CD14-positive monocyte (primary cell): ENCODE measurements at regions not wholly inside any gene's neighbourhood (a gene's known extent, or its start where the extent isn't known, plus 50 kb on each side); places are given as distances from the start of the nearest gene placed in this dataset.

Source experiments
- DNase-seq, 3 donors: peaks; one replicate each; pipeline ENCODE4 v3.0.0-alpha.2; 2011 to 2022
- H2AFZ ChIP-seq: 2 replicates; pipeline ENCODE4 v1.6.0; 2012; ENCODE audit warnings: mild to moderate bottlenecking, low read depth, low read length, inconsistent platforms; ENCODE audit not compliant: insufficient read depth, poor library complexity, severe bottlenecking
- H3K27ac ChIP-seq, 2 donors: 1 replicate in 1 of 2; 2 replicates in 1 of 2; pipeline ENCODE4 v1.5.1; 2012 to 2013; ENCODE audit warnings: low read length in 2 of 2, control low read depth in 1 of 2, inconsistent platforms in 1 of 2, low read depth in 1 of 2, mild to moderate bottlenecking in 1 of 2
- H3K27me3 ChIP-seq, 2 donors: one replicate each; pipeline versions ENCODE4 v1.6.0 to v1.6.1; 2011 to 2013; ENCODE audit warnings: low read length in 2 of 2; ENCODE audit not compliant: control insufficient read depth in 2 of 2, insufficient read depth in 2 of 2
- H3K36me3 ChIP-seq, 2 donors: replicated peaks in 1 of 2; 1 replicate in 1 of 2; 2 replicates in 1 of 2; pipeline versions ENCODE4 v1.5.1 to v1.6.1; 2012 to 2013; ENCODE audit warnings: low read length in 2 of 2, control low read depth in 1 of 2, inconsistent platforms in 1 of 2, mild to moderate bottlenecking in 1 of 2; ENCODE audit not compliant: insufficient read depth in 2 of 2, control insufficient read depth in 1 of 2
- H3K4me1 ChIP-seq, 2 donors: 1 replicate in 1 of 2; 2 replicates in 1 of 2; pipeline versions ENCODE4 v1.5.1 to v1.6.1; 2012 to 2013; ENCODE audit warnings: low read length in 2 of 2, control low read depth in 1 of 2, inconsistent platforms in 1 of 2, mild to moderate bottlenecking in 1 of 2, moderate library complexity in 1 of 2; ENCODE audit not compliant: insufficient read depth in 2 of 2, control insufficient read depth in 1 of 2
- H3K4me2 ChIP-seq: replicated peaks from 2 replicates; pipeline ENCODE3; 2012; ENCODE audit warnings: low read length, moderate library complexity, mild to moderate bottlenecking; ENCODE audit not compliant: poor library complexity, severe bottlenecking; ENCODE audit errors: extremely low read depth
- H3K4me3 ChIP-seq, 3 experiments: fragments of 200-600 bp in 1 of 3; sonication (generic) in 1 of 3; replicated peaks in 1 of 3; 1 replicate in 2 of 3; 2 replicates in 1 of 3; pipeline ENCODE4 v1.5.1; 2011 to 2013; ENCODE audit warnings: low read length in 3 of 3, mild to moderate bottlenecking in 3 of 3, control low read depth in 2 of 3, low read depth in 2 of 3, inconsistent platforms in 1 of 3, moderate library complexity in 1 of 3
- H3K79me2 ChIP-seq: 2 replicates; pipeline ENCODE4 v1.6.0; 2012; ENCODE audit warnings: mild to moderate bottlenecking, control low read depth, inconsistent platforms, low read length, moderate library complexity; ENCODE audit not compliant: insufficient read depth
- H3K9ac ChIP-seq: 2 replicates; pipeline ENCODE4 v1.6.0; 2017; ENCODE audit warnings: low read length, mild to moderate bottlenecking; ENCODE audit not compliant: insufficient read depth, poor library complexity, severe bottlenecking
- H3K9me3 ChIP-seq, 2 donors: replicated peaks in 1 of 2; 1 replicate in 1 of 2; 2 replicates in 1 of 2; pipeline versions ENCODE4 v1.5.1 to v1.6.1; 2012 to 2013; ENCODE audit warnings: low read length in 2 of 2, control low read depth in 1 of 2; ENCODE audit not compliant: control insufficient read depth in 1 of 2, insufficient read depth in 1 of 2
- H4K20me1 ChIP-seq: 2 replicates; pipeline ENCODE4 v1.6.0; 2012; ENCODE audit warnings: mild to moderate bottlenecking, low read length, control low read depth, moderate library complexity; ENCODE audit not compliant: insufficient read depth
- H3K27ac Mint-ChIP-seq, 7 donors: one replicate each; pipeline ENCODE4 v1.8.0; 2020; ENCODE audit warnings: mild to moderate bottlenecking in 7 of 7, mixed read lengths in 7 of 7, moderate library complexity in 6 of 7, inconsistent platforms in 2 of 7
- H3K27me3 Mint-ChIP-seq, 3 donors: one replicate each; pipeline ENCODE4 v1.8.0; 2021 to 2022; ENCODE audit warnings: low read depth in 3 of 3, mild to moderate bottlenecking in 3 of 3, mixed read lengths in 3 of 3, moderate library complexity in 3 of 3, inconsistent platforms in 1 of 3
- H3K36me3 Mint-ChIP-seq, 2 donors: one replicate each; pipeline ENCODE4 v1.8.0; 2020; ENCODE audit warnings: mixed read lengths in 2 of 2, inconsistent platforms in 1 of 2, mild to moderate bottlenecking in 1 of 2
- H3K4me1 Mint-ChIP-seq: one replicate; pipeline ENCODE4 v1.8.0; 2020; ENCODE audit warnings: mild to moderate bottlenecking, mixed read lengths
- H3K4me3 Mint-ChIP-seq, 2 donors: one replicate each; pipeline ENCODE4 v1.8.0; 2020; ENCODE audit warnings: mild to moderate bottlenecking in 2 of 2, mixed read lengths in 2 of 2, moderate library complexity in 1 of 2
- H3K9me3 Mint-ChIP-seq, 7 donors: one replicate each; pipeline ENCODE4 v1.8.0; 2020 to 2022; ENCODE audit warnings: mixed read lengths in 7 of 7, mild to moderate bottlenecking in 6 of 7, moderate library complexity in 6 of 7, inconsistent platforms in 2 of 7
- WGBS: methylation state at CpG from one replicate; pipeline ENCODE4 v1.1.5; 2013; ENCODE audit warnings: missing lambda C conversion rate; ENCODE audit not compliant: insufficient coverage; 5-methylcytosine and 5-hydroxymethylcytosine counted together
- intact Hi-C, 2 donors: fragments of 100-400 bp; cut with micrococcal nuclease; formaldehyde crosslinking; loops; one replicate each; pipeline versions ENCODE4 v1.15.0 to v1.15.1; 2023
- TF ChIP-seq, protein P1 (sequence below): fragments of 200-600 bp; IDR thresholded peaks from one replicate; pipeline ENCODE4 v1.8.0; 2022; ENCODE audit warnings: antibody characterized with exemption, mild to moderate bottlenecking

DNA sequence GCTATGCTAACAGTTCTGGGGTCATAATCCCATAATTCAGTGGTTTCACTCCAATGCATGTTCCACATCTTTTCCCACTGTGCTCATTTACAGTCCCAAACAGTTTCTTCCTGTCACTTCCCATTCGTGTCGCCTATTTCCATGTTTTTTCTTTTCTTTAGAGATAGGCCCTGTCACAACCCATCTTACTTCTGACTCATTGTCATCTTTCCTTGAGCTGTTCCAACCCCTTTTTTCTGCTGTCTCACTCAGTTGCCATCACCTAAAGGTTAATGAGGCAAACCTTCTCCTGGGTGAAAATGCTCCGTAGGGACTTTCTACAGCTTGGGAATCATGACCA is 814.5 kb downstream of the VGLL3 start:
- Histone ChIP-seq H3K27me3 (no peaks in the 10 kb centered on the region), H3K9ac (no peak overlapping the region), H3K79me2 (no peaks in the 10 kb centered on the region), H3K27ac (no peak overlapping the region), H4K20me1 (no peaks in the 10 kb centered on the region), H3K9me3 (no peaks in the 10 kb centered on the region), H3K4me3 (no peak overlapping the region), H2AFZ (no peak overlapping the region), H3K4me1 (no peaks in the 10 kb centered on the region), H3K4me2 (no peak overlapping the region), H3K36me3 (no peaks in the 10 kb centered on the region)
- 79% methylated on average over 2 of the region's 3 CpGs for WGBS
- no peak for DNase-seq
- Mint-ChIP-seq H3K36me3 (no peaks in the 10 kb centered on the region), H3K27me3 (no peaks in the 10 kb centered on the region), H3K9me3 (no peaks in the 10 kb centered on the region), H3K27ac (no peak overlapping the region), H3K4me1 (no peaks in the 10 kb centered on the region), H3K4me3 (no peak overlapping the region)
- intact Hi-C loops, result no loop called here
- TF ChIP-seq, protein P1, sequence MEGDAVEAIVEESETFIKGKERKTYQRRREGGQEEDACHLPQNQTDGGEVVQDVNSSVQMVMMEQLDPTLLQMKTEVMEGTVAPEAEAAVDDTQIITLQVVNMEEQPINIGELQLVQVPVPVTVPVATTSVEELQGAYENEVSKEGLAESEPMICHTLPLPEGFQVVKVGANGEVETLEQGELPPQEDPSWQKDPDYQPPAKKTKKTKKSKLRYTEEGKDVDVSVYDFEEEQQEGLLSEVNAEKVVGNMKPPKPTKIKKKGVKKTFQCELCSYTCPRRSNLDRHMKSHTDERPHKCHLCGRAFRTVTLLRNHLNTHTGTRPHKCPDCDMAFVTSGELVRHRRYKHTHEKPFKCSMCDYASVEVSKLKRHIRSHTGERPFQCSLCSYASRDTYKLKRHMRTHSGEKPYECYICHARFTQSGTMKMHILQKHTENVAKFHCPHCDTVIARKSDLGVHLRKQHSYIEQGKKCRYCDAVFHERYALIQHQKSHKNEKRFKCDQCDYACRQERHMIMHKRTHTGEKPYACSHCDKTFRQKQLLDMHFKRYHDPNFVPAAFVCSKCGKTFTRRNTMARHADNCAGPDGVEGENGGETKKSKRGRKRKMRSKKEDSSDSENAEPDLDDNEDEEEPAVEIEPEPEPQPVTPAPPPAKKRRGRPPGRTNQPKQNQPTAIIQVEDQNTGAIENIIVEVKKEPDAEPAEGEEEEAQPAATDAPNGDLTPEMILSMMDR, result no peak

DNA sequence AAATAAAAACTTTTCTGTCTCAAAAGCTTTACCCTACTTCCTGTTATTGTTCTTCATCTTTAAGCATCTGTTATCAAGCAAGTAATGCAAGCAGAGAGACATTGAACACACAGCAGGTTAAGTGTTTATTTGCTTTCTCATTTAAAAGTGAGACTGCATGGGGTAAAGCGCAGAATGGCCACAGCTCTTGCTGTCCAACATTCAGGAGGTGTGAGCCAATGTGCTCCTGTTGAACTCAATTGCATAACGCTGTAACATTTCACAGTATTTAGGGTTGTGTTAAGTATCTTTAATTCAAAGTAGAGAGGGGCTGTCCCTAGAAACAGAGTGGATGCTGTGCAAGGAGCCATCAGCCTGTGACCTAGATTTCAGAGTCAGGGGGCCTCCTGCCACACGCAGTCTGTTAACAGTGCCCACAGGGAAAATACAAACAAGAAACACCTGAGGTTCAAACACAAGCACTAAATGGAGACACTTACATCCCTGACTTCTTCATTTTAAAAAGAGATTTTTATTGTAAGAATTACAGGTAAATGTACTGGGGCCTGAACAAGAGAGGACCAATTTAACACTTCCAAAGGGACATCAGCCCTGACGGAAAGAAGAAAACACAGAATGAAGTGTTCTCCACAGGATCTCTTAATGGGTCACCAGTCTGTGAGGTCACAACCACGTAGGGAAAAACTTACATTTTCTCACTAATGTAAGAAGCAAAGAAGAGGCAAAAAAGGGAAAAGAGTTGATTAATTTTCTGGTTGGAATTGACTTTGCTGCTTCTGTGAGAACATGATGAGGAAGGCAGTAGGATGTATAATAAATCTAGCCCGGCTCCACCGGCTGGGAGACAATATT is 815.1 kb downstream of the VGLL3 start:
- no peaks in the 10 kb centered on the region for H3K4me1 Mint-ChIP-seq
- intact Hi-C loops, result no loop called here
- no peaks in the 10 kb centered on the region for H3K27me3 ChIP-seq
- no peak for DNase-seq
- no peak overlapping the region for H3K9ac ChIP-seq
- H3K9me3 ChIP-seq, result no peaks in the 10 kb centered on the region
- H3K4me3 Mint-ChIP-seq, result no peak overlapping the region
- no peak overlapping the region for H3K27ac ChIP-seq
- H3K27me3 Mint-ChIP-seq, result no peaks in the 10 kb centered on the region
- H3K79me2 ChIP-seq, result no peaks in the 10 kb centered on the region
- H4K20me1 ChIP-seq, result no peaks in the 10 kb centered on the region
- no peaks in the 10 kb centered on the region for H3K36me3 Mint-ChIP-seq
- no peak overlapping the region for H3K4me3 ChIP-seq
- TF ChIP-seq, protein P1, result no peak
- no peaks in the 10 kb centered on the region for H3K4me1 ChIP-seq
- no peak overlapping the region for H3K27ac Mint-ChIP-seq
- 96% methylated on average over 3 of the region's 7 CpGs for WGBS
- H2AFZ ChIP-seq, result no peak overlapping the region
- peaks cover 0 to 1% (median 0%) of the 10 kb centered on the region in 7 donors for H3K9me3 Mint-ChIP-seq
- H3K36me3 ChIP-seq, result no peaks in the 10 kb centered on the region
- H3K4me2 ChIP-seq, result no peak overlapping the region
